Suprapubic skin (tissue), 3 donors: ENCODE measurements at regions not wholly inside any gene's neighbourhood (a gene's known extent, or its start where the extent isn't known, plus 50 kb on each side); places are given as distances from the start of the nearest gene placed in this dataset.

Experiments used
- POLR2A ChIP-seq, 2 donors: fragments of 450-650 bp; IDR thresholded peaks; one replicate each; pipeline ENCODE4 v1.6.1; 2017; ENCODE audit warnings: antibody characterized with exemption in 2 of 2, mild to moderate bottlenecking in 2 of 2, moderate library complexity in 2 of 2
- TF ChIP-seq, protein P1 (sequence below), 2 donors: fragments of 200-600 bp in 1 of 2; fragments of 450-650 bp in 1 of 2; sonication (generic) in 1 of 2; IDR thresholded peaks; one replicate each; pipeline ENCODE4 v1.5.1; 2016 to 2019; ENCODE audit warnings: antibody characterized with exemption in 2 of 2, mild to moderate bottlenecking in 1 of 2, moderate library complexity in 1 of 2

DNA sequence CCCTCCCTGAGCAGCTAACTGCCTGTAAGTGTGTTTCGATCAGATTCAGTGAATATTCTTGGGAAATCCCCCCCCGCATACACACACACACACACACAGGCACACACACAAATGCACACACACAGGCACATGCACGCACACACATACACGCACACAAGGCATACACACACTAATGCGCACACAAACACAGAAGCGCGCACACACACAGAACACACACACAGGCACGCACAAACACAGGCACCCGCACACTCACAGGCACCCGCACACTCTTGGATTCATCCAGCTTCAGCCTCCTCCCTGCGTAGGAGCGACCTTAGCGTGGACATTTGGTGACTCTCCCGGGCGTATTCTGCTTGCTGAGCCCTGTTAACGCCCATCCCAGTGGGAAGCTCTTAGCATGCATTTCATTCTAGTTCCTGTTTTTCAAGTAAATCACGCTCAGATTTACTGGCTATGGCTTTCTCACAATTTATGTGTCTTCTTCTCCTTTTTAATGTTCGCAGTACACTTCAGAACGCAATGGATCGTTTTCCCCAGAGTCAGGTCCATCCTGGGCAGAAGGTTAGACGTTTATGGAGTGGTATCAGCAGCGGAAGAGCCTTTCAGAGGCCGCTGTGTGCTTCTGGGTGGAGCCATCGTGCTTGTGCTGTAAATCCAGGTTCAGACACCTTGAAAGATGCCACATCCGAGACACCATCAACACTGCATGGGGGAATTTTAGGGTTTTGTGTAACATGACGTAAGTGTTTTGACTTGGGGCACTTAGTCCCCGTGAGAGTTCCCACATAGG, 656.6 kb downstream of the GALR1 start:
- no peak for TF ChIP-seq POLR2A (IDR thresholded peaks at IDR 0.05)
- TF ChIP-seq, protein P1, sequence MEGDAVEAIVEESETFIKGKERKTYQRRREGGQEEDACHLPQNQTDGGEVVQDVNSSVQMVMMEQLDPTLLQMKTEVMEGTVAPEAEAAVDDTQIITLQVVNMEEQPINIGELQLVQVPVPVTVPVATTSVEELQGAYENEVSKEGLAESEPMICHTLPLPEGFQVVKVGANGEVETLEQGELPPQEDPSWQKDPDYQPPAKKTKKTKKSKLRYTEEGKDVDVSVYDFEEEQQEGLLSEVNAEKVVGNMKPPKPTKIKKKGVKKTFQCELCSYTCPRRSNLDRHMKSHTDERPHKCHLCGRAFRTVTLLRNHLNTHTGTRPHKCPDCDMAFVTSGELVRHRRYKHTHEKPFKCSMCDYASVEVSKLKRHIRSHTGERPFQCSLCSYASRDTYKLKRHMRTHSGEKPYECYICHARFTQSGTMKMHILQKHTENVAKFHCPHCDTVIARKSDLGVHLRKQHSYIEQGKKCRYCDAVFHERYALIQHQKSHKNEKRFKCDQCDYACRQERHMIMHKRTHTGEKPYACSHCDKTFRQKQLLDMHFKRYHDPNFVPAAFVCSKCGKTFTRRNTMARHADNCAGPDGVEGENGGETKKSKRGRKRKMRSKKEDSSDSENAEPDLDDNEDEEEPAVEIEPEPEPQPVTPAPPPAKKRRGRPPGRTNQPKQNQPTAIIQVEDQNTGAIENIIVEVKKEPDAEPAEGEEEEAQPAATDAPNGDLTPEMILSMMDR (IDR thresholded peaks at IDR 0.05) = no peak
